GM21576 (cell line): ENCODE measurements at regions not wholly inside any gene's neighbourhood (a gene's known extent, or its start where the extent isn't known, plus 50 kb on each side); places are given as distances from the start of the nearest gene placed in this dataset.

ENCODE experiments used
- ATAC-seq: cut with Tn5 transposase; IDR thresholded peaks from one replicate; pipeline ENCODE4 v1.9.1; 2021; ENCODE audit warnings: mild to moderate bottlenecking, moderate library complexity; ENCODE audit not compliant: unreplicated experiment

GRCh38 chr1:218573925-218574324 is 228.8 kb downstream of the TGFB2 start:
- ATAC-seq, result no peak

- ATAC-seq, result no peak
Measured at GRCh38 chr1:218575079-218575478, 229.9 kb downstream of the TGFB2 start.

- ATAC-seq, result no peak
Measured at GRCh38 chr1:218575856-218576255, 230.7 kb downstream of the TGFB2 start.

- ATAC-seq, result no peak
Measured at GRCh38 chr1:218582646-218583045, 237.5 kb downstream of the TGFB2 start.

- ATAC-seq, result no peak
Measured at GRCh38 chr1:218584418-218585155, 239.5 kb downstream of the TGFB2 start.

- ATAC-seq, result no peak
Measured at GRCh38 chr1:218585511-218586184, 240.5 kb downstream of the TGFB2 start.

- ATAC-seq, result no peak
Measured at GRCh38 chr1:218587900-218588299, 242.8 kb downstream of the TGFB2 start.

GRCh38 chr1:218588540-218589172 is 243.5 kb downstream of the TGFB2 start:
- ATAC-seq, result no peak

GRCh38 chr1:218589487-218589886 is 244.4 kb downstream of the TGFB2 start:
- ATAC-seq, result no peak

GRCh38 chr1:218591966-218592365 is 246.8 kb downstream of the TGFB2 start:
- no peak for ATAC-seq

GRCh38 chr1:218592688-218593087 is 247.6 kb downstream of the TGFB2 start:
- no peak for ATAC-seq

GRCh38 chr1:218600968-218601367 is 255.8 kb downstream of the TGFB2 start:
- no peak for ATAC-seq

GRCh38 chr1:218604217-218604616 is 259.1 kb downstream of the TGFB2 start:
- no peak for ATAC-seq

GRCh38 chr1:218611916-218612585 is 266.9 kb downstream of the TGFB2 start:
- ATAC-seq, result no peak

- ATAC-seq, result no peak
Measured at GRCh38 chr1:218613105-218613504, 268.0 kb downstream of the TGFB2 start.

- no peak for ATAC-seq
Measured at GRCh38 chr1:218614031-218614430, 268.9 kb downstream of the TGFB2 start.

- no peak for ATAC-seq
Measured at GRCh38 chr1:218616681-218617080, 271.5 kb downstream of the TGFB2 start.

- no peak for ATAC-seq
Measured at GRCh38 chr1:218617986-218618385, 272.9 kb downstream of the TGFB2 start.

- no peak for ATAC-seq
Measured at GRCh38 chr1:218620956-218621355, 275.8 kb downstream of the TGFB2 start.

- ATAC-seq, result no peak
Measured at GRCh38 chr1:218624052-218624451, 278.9 kb downstream of the TGFB2 start.

- ATAC-seq, result no peak
Measured at GRCh38 chr1:218625393-218625792, 280.3 kb downstream of the TGFB2 start.
